Mesothelial cell of epicardium (in vitro differentiated cells): ENCODE measurements at regions not wholly inside any gene's neighbourhood (a gene's known extent, or its start where the extent isn't known, plus 50 kb on each side); places are given as distances from the start of the nearest gene placed in this dataset.
"Not testable (repeated sequence)": the region's sequence is repeated elsewhere in the genome, so short reads cannot be mapped to it uniquely, and the experiment has no call there.

ENCODE experiments used
- DNase-seq, 2 experiments: peaks; one replicate each; pipeline ENCODE4 v3.0.0; 2021; ENCODE audit warnings: low spot score in 2 of 2; ENCODE audit not compliant: unreplicated experiment in 2 of 2
- H3K27ac Mint-ChIP-seq: 2 replicates; pipeline ENCODE4 v1.8.0; 2021; ENCODE audit warnings: mixed read lengths
- H3K27me3 Mint-ChIP-seq: 2 replicates; pipeline ENCODE4 v1.8.0; 2021; ENCODE audit warnings: low read depth, mixed read lengths
- H3K36me3 Mint-ChIP-seq: 2 replicates; pipeline ENCODE4 v1.8.0; 2021; ENCODE audit warnings: mixed read lengths
- H3K4me1 Mint-ChIP-seq: 2 replicates; pipeline ENCODE4 v1.8.0; 2021; ENCODE audit warnings: mixed read lengths
- H3K4me3 Mint-ChIP-seq: 2 replicates; pipeline ENCODE4 v1.8.0; 2021; ENCODE audit warnings: mild to moderate bottlenecking, moderate library complexity, mixed read lengths
- H3K9me3 Mint-ChIP-seq: 2 replicates; pipeline ENCODE4 v1.8.0; 2021; ENCODE audit warnings: mixed read lengths
- CTCF ChIP-seq: fragments of 200-600 bp; sonication (generic); IDR thresholded peaks from one replicate; pipeline ENCODE4 v1.5.0; 2021; ENCODE audit warnings: antibody characterized with exemption; ENCODE audit not compliant: unreplicated experiment

GRCh38 chr14:98932431-98933325 lies 339.3 kb downstream of the BCL11B start:
- peaks cover 31% of the 10 kb centered on the region for H3K27me3 Mint-ChIP-seq
- no peaks in the 10 kb centered on the region for H3K36me3 Mint-ChIP-seq
- TF ChIP-seq CTCF, result no peak
- H3K27ac Mint-ChIP-seq, result no peak overlapping the region
- H3K4me3 Mint-ChIP-seq, result no peak overlapping the region
- no peaks in the 10 kb centered on the region for H3K9me3 Mint-ChIP-seq
- H3K4me1 Mint-ChIP-seq, result no peaks in the 10 kb centered on the region
- no peak for DNase-seq

- H3K4me3 Mint-ChIP-seq, H3K27ac Mint-ChIP-seq, H3K9me3 Mint-ChIP-seq, H3K4me1 Mint-ChIP-seq, DNase-seq, H3K36me3 Mint-ChIP-seq: not testable (repeated sequence)
- peaks cover 38% of the 10 kb centered on the region for H3K27me3 Mint-ChIP-seq
Measured at GRCh38 chr14:98934569-98934968, 337.4 kb downstream of the BCL11B start.

GRCh38 chr14:98935921-98936320 lies 336.1 kb downstream of the BCL11B start:
- Mint-ChIP-seq H3K27me3 (peaks cover 50% of the 10 kb centered on the region), H3K9me3 (no peaks in the 10 kb centered on the region), H3K4me3 (no peak overlapping the region), H3K4me1 (no peaks in the 10 kb centered on the region), H3K36me3 (no peaks in the 10 kb centered on the region), H3K27ac (no peak overlapping the region)
- DNase-seq, result no peak
- TF ChIP-seq CTCF, result no peak

- Mint-ChIP-seq H3K36me3 (no peaks in the 10 kb centered on the region), H3K4me1 (no peaks in the 10 kb centered on the region), H3K27ac (no peak overlapping the region), H3K9me3 (no peaks in the 10 kb centered on the region), H3K27me3 (peaks cover 52% of the 10 kb centered on the region), H3K4me3 (no peak overlapping the region)
- DNase-seq, result no peak
- TF ChIP-seq CTCF, result no peak
Measured at GRCh38 chr14:98937021-98937420, 335.0 kb downstream of the BCL11B start.

- TF ChIP-seq CTCF, result no peak
- H3K4me1 Mint-ChIP-seq, result no peaks in the 10 kb centered on the region
Measured at GRCh38 chr14:98937712-98938505, 334.1 kb downstream of the BCL11B start.

More at GRCh38 chr14:98937712-98938505, 334.1 kb downstream of the BCL11B start:
- H3K9me3 Mint-ChIP-seq, result no peaks in the 10 kb centered on the region
- no peak for DNase-seq
- H3K27me3 Mint-ChIP-seq, result peaks cover 51% of the 10 kb centered on the region
- no peaks in the 10 kb centered on the region for H3K36me3 Mint-ChIP-seq
- H3K4me3 Mint-ChIP-seq, result no peak overlapping the region
- no peak overlapping the region for H3K27ac Mint-ChIP-seq
